PC-9 (cell line): ENCODE measurements at regions not wholly inside any gene's neighbourhood (a gene's known extent, or its start where the extent isn't known, plus 50 kb on each side); places are given as distances from the start of the nearest gene placed in this dataset.

Experiments used
- BruUV-seq: library from RNA; stranded (reverse); fragments of 400-500 nt; replicated peaks from 2 replicates; lab custom pipeline; 2021; lab: Mats Ljungman, UMichigan
- CTCF ChIA-PET: fragments of 300-600 bp; sonication (Branson Sonifier 250); formaldehyde crosslinking; loops from one replicate; lab custom pipeline; 2022; ENCODE audit warnings: antibody characterized with exemption; lab: Charles Lee
- POLR2A ChIA-PET: fragments of 300-600 bp; sonication (Branson Sonifier 250); formaldehyde crosslinking; loops from one replicate; lab custom pipeline; 2022; ENCODE audit warnings: antibody characterized with exemption; ENCODE audit not compliant: unreplicated experiment; lab: Charles Lee
- DNase-seq, 2 experiments: peaks; one replicate each; pipeline versions ENCODE4 v3.0.0 to v3.0.0-alpha.2; 2015 to 2022; ENCODE audit warnings: mixed read lengths in 1 of 2
- H2AFZ ChIP-seq: fragments of 200-600 bp; sonication (generic); 2 replicates; pipeline ENCODE4 v1.8.1; 2017; ENCODE audit warnings: antibody characterized with exemption
- H3F3A ChIP-seq: fragments of 200-600 bp; sonication (generic); 2 replicates; pipeline ENCODE4 v1.8.1; 2017; ENCODE audit warnings: antibody characterized with exemption, mild to moderate bottlenecking, low read depth; ENCODE audit not compliant: insufficient read depth
- H3K27ac ChIP-seq: fragments of 200-600 bp; sonication (generic); 2 replicates; pipeline ENCODE4 v1.6.1; 2016; ENCODE audit warnings: mixed run types
- H3K27me3 ChIP-seq: fragments of 200-600 bp; sonication (generic); 2 replicates; pipeline ENCODE4 v1.6.1; 2016; ENCODE audit warnings: low read depth, mixed run types; ENCODE audit not compliant: insufficient read depth
- H3K36me3 ChIP-seq: fragments of 200-600 bp; sonication (generic); 2 replicates; pipeline ENCODE4 v1.6.1; 2016; ENCODE audit warnings: low read depth, mixed run types
- H3K4me1 ChIP-seq: fragments of 200-600 bp; sonication (generic); replicated peaks from 2 replicates; pipeline ENCODE4 v1.6.1; 2016; ENCODE audit warnings: mixed run types; ENCODE audit not compliant: insufficient read depth
- H3K4me2 ChIP-seq: fragments of 200-600 bp; sonication (generic); 2 replicates; pipeline ENCODE4 v1.6.1; 2017; ENCODE audit warnings: mixed run types
- H3K4me3 ChIP-seq: fragments of 200-600 bp; sonication (generic); 2 replicates; pipeline ENCODE4 v1.6.1; 2016; ENCODE audit warnings: mixed run types
- H3K79me2 ChIP-seq: fragments of 200-600 bp; sonication (generic); 2 replicates; pipeline ENCODE4 v1.6.1; 2017; ENCODE audit warnings: low read depth, mixed run types
- H3K9me2 ChIP-seq: fragments of 200-600 bp; sonication (generic); 2 replicates; pipeline ENCODE4 v1.8.1; 2017; ENCODE audit warnings: mild to moderate bottlenecking; ENCODE audit not compliant: insufficient read depth
- H3K9me3 ChIP-seq: fragments of 200-600 bp; sonication (generic); 2 replicates; pipeline ENCODE4 v1.8.1; 2016; ENCODE audit warnings: low read depth; ENCODE audit not compliant: insufficient read depth
- H4K20me1 ChIP-seq: fragments of 200-600 bp; sonication (generic); 2 replicates; pipeline ENCODE4 v1.8.1; 2017; ENCODE audit not compliant: insufficient read depth
- CTCF ChIP-seq: fragments of 200-600 bp; sonication (generic); conservative IDR thresholded peaks from 2 replicates; pipeline ENCODE4 v1.6.1; 2017; ENCODE audit warnings: mixed run types, antibody characterized with exemption, mild to moderate bottlenecking, moderate library complexity
- EZH2 ChIP-seq: fragments of 200-600 bp; sonication (generic); IDR thresholded peaks from 2 replicates; pipeline ENCODE4 v1.8.0; 2017; ENCODE audit warnings: antibody characterized with exemption, low read depth
- intact Hi-C: fragments of 100-400 bp; cut with micrococcal nuclease; formaldehyde crosslinking; loops from one replicate; pipeline ENCODE4 v1.10.0; 2022; ENCODE audit not compliant: unreplicated experiment

- Histone ChIP-seq H3K36me3 (no peaks in the 10 kb centered on the region), H3K4me2 (no peak overlapping the region), H3K79me2 (no peaks in the 10 kb centered on the region), H3K9me2 (no peaks in the 10 kb centered on the region), H3K27me3 (no peaks in the 10 kb centered on the region), H3K4me1 (no peaks in the 10 kb centered on the region), H3K4me3 (no peak overlapping the region), H3F3A (no peaks in the 10 kb centered on the region), H3K27ac (no peak overlapping the region), H3K9me3 (no peaks in the 10 kb centered on the region), H2AFZ (no peak overlapping the region), H4K20me1 (no peaks in the 10 kb centered on the region)
- no peak for TF ChIP-seq CTCF
- no peak for TF ChIP-seq EZH2
- intact Hi-C loops = no loop called here
- CTCF ChIA-PET = no interaction called here
- DNase-seq = no peak
- POLR2A ChIA-PET = interaction anchor here (0.7 kb wide), 1 partner anchor 36 kb away, joined by 4 read pairs; no protein-coding TSS in a partner anchor
- BruUV-seq = no TSS peak
Observed at GRCh38 chr11:80629466-80629865, 1188.6 kb upstream of the TENM4 start.

GRCh38 chr11:80627364-80627763 lies 1186.5 kb upstream of the TENM4 start:
- H3K27me3 ChIP-seq = no peaks in the 10 kb centered on the region
- no peaks in the 10 kb centered on the region for H4K20me1 ChIP-seq
- no peaks in the 10 kb centered on the region for H3K79me2 ChIP-seq
- H3K36me3 ChIP-seq = no peaks in the 10 kb centered on the region
- no peaks in the 10 kb centered on the region for H3K4me1 ChIP-seq
- DNase-seq = no peak
- no peaks in the 10 kb centered on the region for H3F3A ChIP-seq
- no peak for TF ChIP-seq EZH2
- no peak for TF ChIP-seq CTCF
- no peaks in the 10 kb centered on the region for H3K9me2 ChIP-seq
- ChIA-PET CTCF (no interaction called here), POLR2A (no interaction called here)
- no peak overlapping the region for H2AFZ ChIP-seq
- no peak overlapping the region for H3K4me3 ChIP-seq
- no peak overlapping the region for H3K27ac ChIP-seq
- H3K9me3 ChIP-seq = no peaks in the 10 kb centered on the region
- no TSS peak for BruUV-seq
- intact Hi-C loops = no loop called here
- H3K4me2 ChIP-seq = no peak overlapping the region

GRCh38 chr11:80626721-80627120 lies 1185.9 kb upstream of the TENM4 start:
- Histone ChIP-seq H3K4me3 (no peak overlapping the region), H3K79me2 (no peaks in the 10 kb centered on the region), H3K27me3 (no peaks in the 10 kb centered on the region), H3K9me3 (no peaks in the 10 kb centered on the region), H4K20me1 (no peaks in the 10 kb centered on the region), H3F3A (no peaks in the 10 kb centered on the region), H2AFZ (no peak overlapping the region), H3K9me2 (no peaks in the 10 kb centered on the region), H3K27ac (no peak overlapping the region), H3K4me1 (no peaks in the 10 kb centered on the region), H3K4me2 (no peak overlapping the region), H3K36me3 (no peaks in the 10 kb centered on the region)
- no peak for DNase-seq
- intact Hi-C loops = no loop called here
- CTCF ChIA-PET = no interaction called here
- TF ChIP-seq CTCF (no peak), EZH2 (no peak)
- POLR2A ChIA-PET = no interaction called here
- no TSS peak for BruUV-seq
